Esophagus muscularis mucosa (tissue), 4 donors: ENCODE measurements at regions not wholly inside any gene's neighbourhood (a gene's known extent, or its start where the extent isn't known, plus 50 kb on each side); places are given as distances from the start of the nearest gene placed in this dataset.

Experiments used
- CTCF ChIP-seq, 3 experiments: fragments of 200-600 bp in 2 of 3; fragments of 450-650 bp in 1 of 3; sonication (generic) in 2 of 3; IDR thresholded peaks; one replicate each; pipeline ENCODE4 v1.5.1; 2017 to 2019; ENCODE audit warnings: antibody characterized with exemption in 3 of 3, mild to moderate bottlenecking in 2 of 3, moderate library complexity in 1 of 3
- EP300 ChIP-seq: sonication (generic); formaldehyde crosslinking; IDR thresholded peaks from one replicate; pipeline ENCODE4 v1.6.1; 2017; ENCODE audit warnings: antibody characterized with exemption
- POLR2A ChIP-seq: fragments of 450-650 bp; IDR thresholded peaks from one replicate; pipeline ENCODE4 v1.6.1; 2017; ENCODE audit warnings: antibody characterized with exemption, moderate library complexity, mild to moderate bottlenecking, low read depth
- POLR2AphosphoS5 ChIP-seq, 2 donors: sonication (generic); formaldehyde crosslinking; IDR thresholded peaks; one replicate each; pipeline ENCODE4 v1.6.1; 2017; ENCODE audit warnings: antibody characterized with exemption in 2 of 2

DNA sequence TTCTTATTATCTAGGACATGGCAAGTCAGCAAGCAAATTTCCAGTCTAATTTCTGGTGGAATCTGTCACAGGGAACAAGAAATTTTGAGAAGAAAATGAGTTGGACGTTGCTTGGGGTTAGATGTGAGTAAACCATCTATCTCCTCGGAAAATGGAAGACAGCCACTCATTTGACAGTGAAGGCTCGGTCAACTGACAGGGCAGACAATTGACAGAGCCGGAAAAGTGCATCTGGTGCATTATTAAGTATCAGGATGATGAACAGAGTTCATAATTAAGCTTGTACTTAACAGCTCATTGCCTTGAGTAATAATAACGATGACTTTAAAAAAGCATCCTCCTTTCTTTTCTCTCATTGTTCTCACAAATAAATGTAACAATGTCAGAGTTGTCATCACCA, 168.4 kb downstream of the MAD2L1 start:
- TF ChIP-seq CTCF (IDR thresholded peaks at IDR 0.05) = no peak
- no peak for TF ChIP-seq POLR2AphosphoS5 (IDR thresholded peaks at IDR 0.05)
- no peak for TF ChIP-seq POLR2A
- TF ChIP-seq EP300 = no peak
